ENCODE measurements at regions not wholly inside any gene's neighbourhood (a gene's known extent, or its start where the extent isn't known, plus 50 kb on each side); places are given as distances from the start of the nearest gene placed in this dataset.
A peak's percentile ranks its signal among the peaks of the same experiment; 100 is the strongest.
"Not testable (repeated sequence)": the region's sequence is repeated elsewhere in the genome, so short reads cannot be mapped to it uniquely, and the experiment has no call there.

GRCh38 chr15:21174761-21175160 lies 265.5 kb downstream of the POTEB3 start:
- DNase-seq: not testable (repeated sequence)

DNA sequence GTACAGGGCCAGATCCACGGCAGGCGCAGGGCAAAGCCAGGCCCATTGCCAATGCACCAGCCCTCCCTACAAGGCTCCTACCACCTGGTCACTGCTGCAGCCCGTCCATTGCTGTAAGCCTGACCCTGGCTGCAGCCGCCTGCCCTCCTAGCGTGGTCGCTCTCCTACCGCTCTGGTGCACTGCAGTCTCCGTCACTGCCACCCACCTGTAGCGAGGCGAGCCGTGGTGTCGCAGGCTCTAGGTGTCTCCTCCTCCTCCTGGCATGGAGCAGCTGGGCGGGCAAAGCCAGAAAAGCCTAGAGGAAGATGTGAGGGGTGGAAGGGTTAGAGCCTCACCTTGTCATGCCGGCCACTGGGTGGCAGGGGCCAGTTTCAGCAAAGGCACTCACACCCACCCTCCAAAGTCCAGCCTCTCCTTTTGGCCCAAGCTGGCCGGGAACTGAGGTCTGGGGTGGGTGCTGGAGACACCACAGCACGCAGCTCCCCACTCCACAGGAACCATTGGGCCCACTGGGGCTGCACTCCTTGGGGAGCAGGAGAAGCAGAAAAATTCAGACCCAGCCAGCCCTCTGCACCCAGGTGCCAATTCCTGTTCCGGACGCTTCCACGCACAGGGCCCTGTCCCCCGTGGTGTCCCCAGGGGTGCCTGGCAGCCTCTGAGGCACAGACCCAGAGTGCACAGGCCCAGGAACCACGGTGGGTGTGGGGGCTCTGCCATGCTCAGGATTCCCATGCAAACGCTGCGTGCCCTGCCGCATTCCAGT lies 285.3 kb upstream of the POTEB2 start:
- not testable (repeated sequence) for DNase-seq

DNA sequence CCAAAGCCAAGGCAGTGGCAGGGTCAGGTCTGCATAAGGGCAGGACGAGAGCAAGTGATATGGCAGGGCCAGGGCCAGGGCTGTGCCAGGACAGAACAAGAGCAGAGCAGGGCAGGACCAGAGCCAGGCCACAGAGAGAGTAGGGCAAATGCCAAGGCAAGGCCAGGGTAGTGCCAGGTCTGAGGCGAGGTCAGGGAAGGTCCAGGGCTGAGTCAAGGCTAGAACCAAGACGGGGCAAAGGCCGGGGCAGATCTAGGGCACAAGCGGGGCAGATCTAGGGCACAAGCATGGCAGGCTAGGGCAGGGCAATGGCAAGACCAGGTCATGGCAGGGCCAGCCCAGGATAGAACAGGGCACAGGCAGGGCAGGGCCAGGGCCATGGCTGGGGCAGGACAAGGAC lies 282.0 kb upstream of the POTEB2 start:
- DNase-seq: not testable (repeated sequence)

- DNase-seq: not testable (repeated sequence)
These were observed 267.8 kb upstream of the POTEB2 start for GRCh38 chr15:21133893-21134292.

DNA sequence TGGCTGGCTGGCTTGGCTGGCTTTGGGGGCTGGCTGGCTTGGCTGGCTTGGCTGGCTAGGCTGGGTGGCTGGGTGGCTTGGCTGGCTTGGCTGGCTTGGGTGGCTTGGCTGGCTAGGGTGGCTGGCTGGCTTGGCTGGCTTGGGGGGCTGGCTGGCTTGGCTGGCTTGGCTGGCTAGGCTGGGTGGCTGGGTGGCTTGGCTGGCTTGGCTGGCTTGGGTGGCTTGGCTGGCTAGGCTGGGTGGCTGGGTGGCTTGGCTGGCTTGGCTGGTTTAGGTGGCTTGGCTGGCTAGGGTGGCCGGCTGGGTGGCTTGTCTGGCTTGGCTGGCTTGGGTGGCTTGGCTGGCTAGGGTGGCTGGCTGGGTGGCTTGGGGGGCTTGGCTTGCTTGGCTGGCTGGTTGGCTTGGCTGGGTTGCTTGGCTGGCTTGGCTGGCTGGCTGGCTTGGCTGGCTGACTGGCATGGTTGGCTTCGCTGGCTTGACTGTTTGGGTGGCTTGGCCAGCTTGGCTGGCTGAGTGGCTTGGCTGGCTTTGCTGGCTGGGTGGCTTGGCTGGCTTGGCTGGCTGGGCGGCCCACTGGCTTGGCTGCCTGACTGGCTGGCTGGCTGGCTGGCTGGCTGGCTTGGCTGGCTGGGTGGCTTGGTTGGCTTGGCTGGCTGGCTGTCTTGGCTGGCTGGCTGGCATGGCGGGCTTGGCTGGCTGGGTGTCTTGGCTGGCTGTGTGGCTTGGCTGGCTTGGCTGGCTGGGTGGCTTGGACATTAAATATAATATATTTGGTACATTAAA lies 246.3 kb upstream of the POTEB2 start:
- not testable (repeated sequence) for DNase-seq

GRCh38 chr15:21111861-21112260 lies 245.7 kb upstream of the POTEB2 start:
- peak; percentile 4 to 6 for DNase-seq

GRCh38 chr15:21111172-21111571 lies 245.1 kb upstream of the POTEB2 start:
- DNase-seq: not testable (repeated sequence)

GRCh38 chr15:21110187-21110804 lies 244.2 kb upstream of the POTEB2 start:
- peak; percentile 5 to 20 for DNase-seq

DNA sequence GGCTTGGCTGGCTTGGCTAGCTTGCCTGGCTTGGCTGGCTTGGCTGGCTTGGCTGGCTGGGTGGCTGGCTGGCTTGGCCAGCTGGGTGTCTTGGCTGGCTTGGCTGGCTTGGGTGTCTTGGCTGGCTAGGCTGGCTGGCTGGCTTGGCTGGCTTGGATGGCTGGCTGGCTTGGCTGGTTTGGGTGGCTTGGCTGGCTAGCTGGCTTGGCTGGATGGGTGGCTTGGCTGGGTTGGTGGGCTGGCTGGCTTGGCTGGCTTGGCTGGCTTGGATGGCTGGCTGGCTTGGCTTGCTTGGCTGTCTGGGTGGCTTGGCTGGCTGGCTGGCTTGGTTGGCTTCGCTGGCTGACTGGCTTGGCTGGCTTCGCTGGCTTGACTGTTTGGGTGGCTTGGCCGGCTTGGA lies 242.3 kb upstream of the POTEB2 start:
- DNase-seq: not testable (repeated sequence)

DNA sequence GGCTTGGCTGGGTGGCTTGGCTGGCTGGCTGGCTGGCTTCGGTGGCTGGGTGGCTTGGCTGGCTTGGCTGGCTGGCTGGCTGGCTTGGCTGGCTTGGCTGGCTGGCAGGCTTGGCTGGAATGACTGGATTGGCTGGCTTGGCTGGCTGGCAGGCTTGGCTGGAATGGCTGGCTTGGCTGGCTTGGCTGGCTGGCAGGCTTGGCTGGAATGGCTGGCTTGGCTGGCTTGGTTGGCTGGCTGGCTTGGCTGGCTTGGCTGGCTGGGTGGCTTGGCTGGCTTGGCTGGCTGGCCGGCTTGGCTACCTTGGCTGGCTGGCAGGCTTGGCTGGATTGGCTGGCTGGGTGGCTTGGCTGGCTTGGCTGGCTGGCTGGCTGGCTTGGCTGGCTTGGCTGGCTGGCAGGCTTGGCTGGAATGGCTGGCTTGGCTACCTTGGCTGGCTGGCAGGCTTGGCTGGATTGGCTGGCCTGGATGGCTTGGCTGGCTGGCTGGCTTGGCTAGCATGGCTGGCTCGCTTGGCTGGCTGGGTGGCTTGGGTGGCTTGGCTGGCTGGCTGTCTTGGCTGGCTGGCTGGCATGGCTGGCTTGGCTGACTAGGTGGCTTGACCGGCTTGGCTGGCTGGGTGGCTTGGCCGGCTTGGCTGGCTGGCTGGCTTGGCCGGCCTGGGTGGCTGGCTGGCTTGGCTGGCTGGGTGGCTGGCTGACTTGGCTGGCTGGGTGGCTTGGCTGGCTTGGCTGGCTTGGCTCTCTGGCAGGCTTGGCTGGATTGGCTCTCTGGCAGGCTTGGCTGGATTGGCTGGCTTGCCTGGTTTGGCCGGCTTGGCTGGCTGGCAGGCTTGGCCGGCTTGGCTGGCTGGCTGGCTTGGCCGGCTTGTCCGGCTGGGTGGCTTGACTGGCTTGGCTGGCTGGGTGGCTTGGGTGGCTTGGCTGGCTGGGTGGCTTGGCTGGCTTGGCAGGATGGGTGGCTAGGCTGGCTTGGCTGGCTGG lies 241.6 kb upstream of the POTEB2 start:
- peak in 1 of 2 donors; percentile 2 for DNase-seq

- DNase-seq: not testable (repeated sequence)
These were observed 230.5 kb upstream of the POTEB2 start for GRCh38 chr15:21096599-21096998.

GRCh38 chr15:21079544-21079943 lies 213.4 kb upstream of the POTEB2 start:
- not testable (repeated sequence) for DNase-seq

DNA sequence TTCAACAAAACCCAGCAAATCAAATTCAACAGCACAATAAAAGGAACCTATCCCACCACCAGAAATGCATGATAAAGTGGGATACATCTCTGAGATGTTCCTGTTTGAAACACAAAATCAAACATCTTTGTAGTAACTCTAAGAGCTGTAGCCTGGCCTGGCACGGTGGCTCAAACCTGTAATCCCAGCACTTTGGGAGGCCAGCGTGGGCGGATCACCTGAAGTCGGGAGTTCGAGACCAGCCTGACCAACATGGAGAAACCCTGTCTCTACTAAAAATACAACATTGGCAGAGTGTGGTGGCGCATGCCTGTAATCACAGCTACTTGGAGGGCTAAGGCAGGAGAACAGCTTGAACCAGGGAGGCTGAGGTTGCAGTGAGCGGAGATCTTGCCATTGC lies 202.8 kb upstream of the POTEB2 start:
- not testable (repeated sequence) for DNase-seq

DNA sequence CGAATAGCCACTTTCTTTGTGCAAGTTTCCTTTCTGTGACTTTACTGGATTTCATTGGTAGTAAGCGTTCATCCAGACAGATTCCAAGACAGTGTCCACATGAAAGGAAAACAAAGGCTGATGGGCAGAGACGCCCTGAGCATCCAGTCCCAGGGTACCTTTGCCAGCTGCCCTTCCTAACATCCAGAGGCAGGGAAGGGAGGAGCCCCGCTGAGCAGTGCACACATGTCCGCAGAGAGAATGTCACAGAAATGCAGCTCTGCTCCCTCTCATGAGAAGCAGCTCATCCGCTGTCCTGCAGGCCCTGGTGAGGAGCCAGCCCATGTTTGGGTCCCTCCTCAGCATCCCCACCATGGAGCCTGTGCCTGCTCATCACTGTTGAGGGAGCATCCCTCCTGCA lies 197.4 kb upstream of the POTEB2 start:
- DNase-seq: not testable (repeated sequence)

GRCh38 chr15:21062619-21063163 lies 196.6 kb upstream of the POTEB2 start:
- not testable (repeated sequence) for DNase-seq

DNA sequence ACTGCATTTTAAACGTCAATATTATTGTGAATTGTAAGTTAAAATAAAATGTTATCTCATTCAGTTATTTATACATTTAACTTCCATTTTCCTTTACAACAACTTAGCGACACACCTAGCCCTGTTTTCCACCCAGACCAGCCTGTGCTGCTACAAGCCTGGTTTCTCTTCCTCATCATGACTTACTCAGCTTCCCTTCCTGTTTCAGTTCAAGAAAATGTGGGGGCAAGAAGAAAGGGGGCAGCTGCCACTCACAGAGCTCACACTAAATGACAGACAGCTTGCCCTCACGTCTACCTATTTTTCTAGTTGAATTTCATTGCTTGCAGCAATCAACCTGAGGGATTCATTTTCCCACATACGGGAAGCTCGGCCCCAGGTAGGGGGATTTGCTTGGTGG lies 185.8 kb upstream of the POTEB2 start:
- DNase-seq: not testable (repeated sequence)

GRCh38 chr15:21031703-21032102 lies 165.6 kb upstream of the POTEB2 start:
- not testable (repeated sequence) for DNase-seq

DNA sequence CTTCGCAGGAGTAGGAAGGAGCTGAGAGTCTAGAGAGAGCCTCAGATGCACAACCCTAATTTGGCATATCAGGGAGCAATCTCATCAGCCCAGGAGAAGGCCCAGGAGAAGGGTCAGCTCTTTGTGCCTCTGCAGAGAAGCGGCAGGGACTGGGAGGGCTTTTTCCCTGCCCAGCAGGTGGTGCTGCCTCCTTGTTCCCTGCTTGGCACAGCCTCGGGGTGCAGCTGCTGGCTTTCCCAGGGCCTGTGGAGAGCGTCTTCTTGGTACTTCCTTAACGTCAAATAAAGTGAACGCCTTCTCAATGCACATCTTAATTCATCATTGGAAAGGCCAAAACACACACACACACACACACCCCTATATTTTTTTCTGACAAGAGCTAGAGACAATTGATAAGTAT lies 162.9 kb upstream of the POTEB2 start:
- DNase-seq: not testable (repeated sequence)

DNA sequence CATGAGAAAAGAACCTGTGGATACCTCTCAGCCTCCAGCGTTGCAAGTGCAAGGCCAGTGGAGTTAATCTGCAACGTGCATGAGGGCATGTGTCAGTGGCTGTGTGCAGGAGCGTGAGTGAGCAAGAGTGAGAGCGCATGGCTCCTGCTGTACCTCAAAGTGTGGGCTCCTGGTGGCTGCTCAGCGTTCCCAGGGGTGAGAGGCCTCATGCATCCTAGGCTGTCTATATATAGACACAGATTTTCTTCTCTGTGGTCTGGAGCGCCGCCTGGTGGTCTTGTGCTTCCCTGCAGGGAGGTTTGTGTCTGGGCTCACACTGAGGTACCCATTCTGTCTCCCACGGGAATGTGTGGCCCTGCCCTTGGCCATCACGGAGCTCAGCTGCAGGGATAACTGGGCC lies 161.8 kb upstream of the POTEB2 start:
- DNase-seq: not testable (repeated sequence)

- DNase-seq: not testable (repeated sequence)
These were observed 160.7 kb upstream of the POTEB2 start for GRCh38 chr15:21026848-21027247.

- not testable (repeated sequence) for DNase-seq
These were observed 158.3 kb upstream of the POTEB2 start for GRCh38 chr15:21024235-21024987.

All from activated CD4-positive, alpha-beta T cell treated with anti-CD3 and anti-CD28 coated beads for 4 hours (primary cell).